CD14-positive monocyte (primary cell): ENCODE measurements at regions not wholly inside any gene's neighbourhood (a gene's known extent, or its start where the extent isn't known, plus 50 kb on each side); places are given as distances from the start of the nearest gene placed in this dataset.
A peak's percentile ranks its signal among the peaks of the same experiment; 100 is the strongest.

Experiments used
- DNase-seq, 3 donors: peaks; one replicate each; pipeline ENCODE4 v3.0.0-alpha.2; 2011 to 2022
- H2AFZ ChIP-seq: 2 replicates; pipeline ENCODE4 v1.6.0; 2012; ENCODE audit warnings: mild to moderate bottlenecking, low read depth, low read length, inconsistent platforms; ENCODE audit not compliant: insufficient read depth, poor library complexity, severe bottlenecking
- H3K27ac ChIP-seq, 2 donors: 1 replicate in 1 of 2; 2 replicates in 1 of 2; pipeline ENCODE4 v1.5.1; 2012 to 2013; ENCODE audit warnings: low read length in 2 of 2, control low read depth in 1 of 2, inconsistent platforms in 1 of 2, low read depth in 1 of 2, mild to moderate bottlenecking in 1 of 2
- H3K27me3 ChIP-seq, 2 donors: one replicate each; pipeline versions ENCODE4 v1.6.0 to v1.6.1; 2011 to 2013; ENCODE audit warnings: low read length in 2 of 2; ENCODE audit not compliant: control insufficient read depth in 2 of 2, insufficient read depth in 2 of 2
- H3K36me3 ChIP-seq, 2 donors: replicated peaks in 1 of 2; 1 replicate in 1 of 2; 2 replicates in 1 of 2; pipeline versions ENCODE4 v1.5.1 to v1.6.1; 2012 to 2013; ENCODE audit warnings: low read length in 2 of 2, control low read depth in 1 of 2, inconsistent platforms in 1 of 2, mild to moderate bottlenecking in 1 of 2; ENCODE audit not compliant: insufficient read depth in 2 of 2, control insufficient read depth in 1 of 2
- H3K4me1 ChIP-seq, 2 donors: 1 replicate in 1 of 2; 2 replicates in 1 of 2; pipeline versions ENCODE4 v1.5.1 to v1.6.1; 2012 to 2013; ENCODE audit warnings: low read length in 2 of 2, control low read depth in 1 of 2, inconsistent platforms in 1 of 2, mild to moderate bottlenecking in 1 of 2, moderate library complexity in 1 of 2; ENCODE audit not compliant: insufficient read depth in 2 of 2, control insufficient read depth in 1 of 2
- H3K4me2 ChIP-seq: replicated peaks from 2 replicates; pipeline ENCODE3; 2012; ENCODE audit warnings: low read length, moderate library complexity, mild to moderate bottlenecking; ENCODE audit not compliant: poor library complexity, severe bottlenecking; ENCODE audit errors: extremely low read depth
- H3K4me3 ChIP-seq, 3 experiments: fragments of 200-600 bp in 1 of 3; sonication (generic) in 1 of 3; replicated peaks in 1 of 3; 1 replicate in 2 of 3; 2 replicates in 1 of 3; pipeline ENCODE4 v1.5.1; 2011 to 2013; ENCODE audit warnings: low read length in 3 of 3, mild to moderate bottlenecking in 3 of 3, control low read depth in 2 of 3, low read depth in 2 of 3, inconsistent platforms in 1 of 3, moderate library complexity in 1 of 3
- H3K79me2 ChIP-seq: 2 replicates; pipeline ENCODE4 v1.6.0; 2012; ENCODE audit warnings: mild to moderate bottlenecking, control low read depth, inconsistent platforms, low read length, moderate library complexity; ENCODE audit not compliant: insufficient read depth
- H3K9ac ChIP-seq: 2 replicates; pipeline ENCODE4 v1.6.0; 2017; ENCODE audit warnings: low read length, mild to moderate bottlenecking; ENCODE audit not compliant: insufficient read depth, poor library complexity, severe bottlenecking
- H3K9me3 ChIP-seq, 2 donors: replicated peaks in 1 of 2; 1 replicate in 1 of 2; 2 replicates in 1 of 2; pipeline versions ENCODE4 v1.5.1 to v1.6.1; 2012 to 2013; ENCODE audit warnings: low read length in 2 of 2, control low read depth in 1 of 2; ENCODE audit not compliant: control insufficient read depth in 1 of 2, insufficient read depth in 1 of 2
- H4K20me1 ChIP-seq: 2 replicates; pipeline ENCODE4 v1.6.0; 2012; ENCODE audit warnings: mild to moderate bottlenecking, low read length, control low read depth, moderate library complexity; ENCODE audit not compliant: insufficient read depth
- H3K27ac Mint-ChIP-seq, 7 donors: one replicate each; pipeline ENCODE4 v1.8.0; 2020; ENCODE audit warnings: mild to moderate bottlenecking in 7 of 7, mixed read lengths in 7 of 7, moderate library complexity in 6 of 7, inconsistent platforms in 2 of 7
- H3K27me3 Mint-ChIP-seq, 3 donors: one replicate each; pipeline ENCODE4 v1.8.0; 2021 to 2022; ENCODE audit warnings: low read depth in 3 of 3, mild to moderate bottlenecking in 3 of 3, mixed read lengths in 3 of 3, moderate library complexity in 3 of 3, inconsistent platforms in 1 of 3
- H3K36me3 Mint-ChIP-seq, 2 donors: one replicate each; pipeline ENCODE4 v1.8.0; 2020; ENCODE audit warnings: mixed read lengths in 2 of 2, inconsistent platforms in 1 of 2, mild to moderate bottlenecking in 1 of 2
- H3K4me1 Mint-ChIP-seq: one replicate; pipeline ENCODE4 v1.8.0; 2020; ENCODE audit warnings: mild to moderate bottlenecking, mixed read lengths
- H3K4me3 Mint-ChIP-seq, 2 donors: one replicate each; pipeline ENCODE4 v1.8.0; 2020; ENCODE audit warnings: mild to moderate bottlenecking in 2 of 2, mixed read lengths in 2 of 2, moderate library complexity in 1 of 2
- H3K9me3 Mint-ChIP-seq, 7 donors: one replicate each; pipeline ENCODE4 v1.8.0; 2020 to 2022; ENCODE audit warnings: mixed read lengths in 7 of 7, mild to moderate bottlenecking in 6 of 7, moderate library complexity in 6 of 7, inconsistent platforms in 2 of 7
- CTCF ChIP-seq: fragments of 200-600 bp; IDR thresholded peaks from one replicate; pipeline ENCODE4 v1.8.0; 2022; ENCODE audit warnings: antibody characterized with exemption, mild to moderate bottlenecking
- WGBS: methylation state at CpG from one replicate; pipeline ENCODE4 v1.1.5; 2013; ENCODE audit warnings: missing lambda C conversion rate; ENCODE audit not compliant: insufficient coverage; 5-methylcytosine and 5-hydroxymethylcytosine counted together
- intact Hi-C, 2 donors: fragments of 100-400 bp; cut with micrococcal nuclease; formaldehyde crosslinking; loops; one replicate each; pipeline versions ENCODE4 v1.15.0 to v1.15.1; 2023

GRCh38 chr5:91219091-91219802 is 163.9 kb downstream of the ARRDC3 start:
- no peaks in the 10 kb centered on the region for H3K36me3 Mint-ChIP-seq
- Histone ChIP-seq H2AFZ (peak overlapping the region; percentile 76), H4K20me1 (no peaks in the 10 kb centered on the region), H3K4me2 (peak overlapping the region; percentile 71), H3K9me3 (no peaks in the 10 kb centered on the region), H3K27me3 (no peaks in the 10 kb centered on the region), H3K9ac (peak overlapping the region; percentile 28), H3K79me2 (no peaks in the 10 kb centered on the region), H3K4me1 (peaks cover 21 to 30% of the 10 kb centered on the region in 2 donors), H3K36me3 (no peaks in the 10 kb centered on the region), H3K27ac (peak overlapping the region; percentile 26 to 91), H3K4me3 (peak overlapping the region; percentile 6 to 58 (median 40))
- H3K9me3 Mint-ChIP-seq = peaks cover 0 to 2% (median 0%) of the 10 kb centered on the region in 7 donors
- peak overlapping the region; percentile 86 to 96 (median 92) for H3K27ac Mint-ChIP-seq
- DNase-seq = peak; percentile 81 to 98 (median 96)
- intact Hi-C loops = loop anchor here in 1 of 2 donors (10.0 kb wide), 1 partner anchor 114 kb away; no protein-coding TSS in a partner anchor
- peak overlapping the region in 1 of 2 donors; percentile 69 for H3K4me3 Mint-ChIP-seq
- no peak for TF ChIP-seq CTCF
- 0% methylated on average over 2 of the region's 5 CpGs for WGBS
- H3K4me1 Mint-ChIP-seq = peaks cover 30% of the 10 kb centered on the region
- peaks cover 0 to 2% (median 0%) of the 10 kb centered on the region in 3 donors for H3K27me3 Mint-ChIP-seq

GRCh38 chr5:91217859-91218258 is 165.3 kb downstream of the ARRDC3 start:
- Histone ChIP-seq H3K27ac (peak overlapping the region in 1 of 2 donors; percentile 4), H3K79me2 (no peaks in the 10 kb centered on the region), H3K9ac (no peak overlapping the region), H3K4me3 (no peak overlapping the region), H3K36me3 (no peaks in the 10 kb centered on the region), H2AFZ (no peak overlapping the region), H3K4me1 (peaks cover 23 to 37% of the 10 kb centered on the region in 2 donors), H4K20me1 (no peaks in the 10 kb centered on the region), H3K27me3 (no peaks in the 10 kb centered on the region), H3K4me2 (no peak overlapping the region), H3K9me3 (no peaks in the 10 kb centered on the region)
- Mint-ChIP-seq H3K27me3 (peaks cover 0 to 2% (median 0%) of the 10 kb centered on the region in 3 donors), H3K4me1 (peaks cover 30% of the 10 kb centered on the region), H3K4me3 (no peak overlapping the region), H3K27ac (peak overlapping the region in 1 of 7 donors; percentile 14), H3K36me3 (no peaks in the 10 kb centered on the region), H3K9me3 (peaks cover 0 to 2% (median 0%) of the 10 kb centered on the region in 7 donors)
- intact Hi-C loops = loop anchor here in 1 of 2 donors (10.0 kb wide), 1 partner anchor 113 kb away; no protein-coding TSS in a partner anchor
- WGBS = no CpG with 5 or more reads among the region's 1 CpG
- DNase-seq = no peak
- TF ChIP-seq CTCF = no peak
